ENCODE measurements at regions not wholly inside any gene's neighbourhood (a gene's known extent, or its start where the extent isn't known, plus 50 kb on each side); places are given as distances from the start of the nearest gene placed in this dataset.

- ATAC-seq (no peak), DNase-seq (ENCODE audit: low read depth, low spot score) (no peak)
- Histone ChIP-seq H3K36me3 (ENCODE audit: control insufficient read depth, insufficient read depth, low read length) (no peaks in the 10 kb centered on the region), H3K27me3 (ENCODE audit: control insufficient read depth, insufficient read depth, low read length) (no peaks in the 10 kb centered on the region), H3K4me3 (ENCODE audit: low read depth in 2 of 2, low read length in 2 of 2) (no peak overlapping the region), H3K9me3 (ENCODE audit: control insufficient read depth, insufficient read depth, low read depth, low read length) (no peaks in the 10 kb centered on the region), H3K4me1 (ENCODE audit: control insufficient read depth, insufficient read depth, low read length) (no peaks in the 10 kb centered on the region), H3K27ac (ENCODE audit: low read length) (no peak overlapping the region)
- TF ChIP-seq REST (IDR thresholded peaks at IDR 0.05; ENCODE audit: insufficient read depth in 1 of 2, low read depth in 2 of 2, low read length in 1 of 2) (no peak), TCF7L2 (IDR thresholded peaks at IDR 0.05; ENCODE audit: low read depth, low read length) (no peak), SIN3A (IDR thresholded peaks at IDR 0.05; ENCODE audit: borderline replicate concordance, insufficient read depth, low read depth, low read length) (no peak), CTCF (IDR thresholded peaks at IDR 0.05) (no peak), POLR2AphosphoS5 (IDR thresholded peaks at IDR 0.05; ENCODE audit: low read depth, low read length) (no peak)
- no TSS peak for BruUV-seq (replicated peaks)
- intact Hi-C loops (cut with micrococcal nuclease; ENCODE audit: unreplicated experiment) = no loop called here
- in situ Hi-C loops (cut with HindIII; ENCODE audit: low pct_unique_long_range_greater_than_20kb, low sequenced_read_pairs) = no loop called here
- ChIA-PET CTCF (interaction anchor here (0.6 kb wide), 1 partner anchor 620 kb away, joined by 3 read pairs; no protein-coding TSS in a partner anchor), POLR2A (no interaction called here)
Measured at GRCh38 chr1:37130221-37130948, 96.1 kb upstream of the GRIK3 start.

- CTCF ChIA-PET = no interaction called here
- H3K27ac ChIP-seq (ENCODE audit: low read length) = no peak overlapping the region
- H3K27me3 ChIP-seq (ENCODE audit: control insufficient read depth, insufficient read depth, low read length) = no peaks in the 10 kb centered on the region
- H3K4me3 ChIP-seq (ENCODE audit: low read depth in 2 of 2, low read length in 2 of 2) = no peak overlapping the region
- H3K9me3 ChIP-seq (ENCODE audit: control insufficient read depth, insufficient read depth, low read depth, low read length) = no peaks in the 10 kb centered on the region
- intact Hi-C loops (cut with micrococcal nuclease; ENCODE audit: unreplicated experiment) (no loop called here), in situ Hi-C loops (cut with HindIII; ENCODE audit: low pct_unique_long_range_greater_than_20kb, low sequenced_read_pairs) (no loop called here)
- no peak for TF ChIP-seq CTCF (IDR thresholded peaks at IDR 0.05)
- POLR2A ChIA-PET = no interaction called here
- ATAC-seq = no peak
- H3K4me1 ChIP-seq (ENCODE audit: control insufficient read depth, insufficient read depth, low read length) = no peaks in the 10 kb centered on the region
- DNase-seq (ENCODE audit: low read depth, low spot score) = no peak
- H3K36me3 ChIP-seq (ENCODE audit: control insufficient read depth, insufficient read depth, low read length) = no peaks in the 10 kb centered on the region
- no TSS peak for BruUV-seq (replicated peaks)
Measured at GRCh38 chr1:37131281-37131680, 97.0 kb upstream of the GRIK3 start.
